Esophagus muscularis mucosa (tissue), 4 donors: ENCODE measurements at regions not wholly inside any gene's neighbourhood (a gene's known extent, or its start where the extent isn't known, plus 50 kb on each side); places are given as distances from the start of the nearest gene placed in this dataset.

ENCODE experiments used
- DNase-seq: peaks from one replicate; pipeline ENCODE4 v3.0.0-alpha.2; 2017; ENCODE audit errors: extremely low spot score
- H3K27ac ChIP-seq, 4 donors: fragments of 200-600 bp; sonication (generic); replicated peaks in 1 of 4; 1 replicate in 3 of 4; 2 replicates in 1 of 4; pipeline ENCODE4 v1.5.1; 2016 to 2019; ENCODE audit warnings: mild to moderate bottlenecking in 1 of 4
- H3K27me3 ChIP-seq, 4 donors: fragments of 200-600 bp; sonication (generic); one replicate each; pipeline versions ENCODE4 v1.5.1 to v1.6.0; 2016 to 2019
- H3K36me3 ChIP-seq, 4 donors: fragments of 200-600 bp; sonication (generic); one replicate each; pipeline ENCODE4 v1.5.1; 2016 to 2019
- H3K4me1 ChIP-seq, 4 donors: fragments of 200-600 bp; sonication (generic); one replicate each; pipeline ENCODE4 v1.5.1; 2016 to 2019
- H3K4me3 ChIP-seq, 4 donors: fragments of 200-600 bp; sonication (generic); 1 replicate in 2 of 4; 2 replicates in 2 of 4; pipeline ENCODE4 v1.5.1; 2016 to 2019; ENCODE audit warnings: mild to moderate bottlenecking in 4 of 4, moderate library complexity in 1 of 4
- H3K9me3 ChIP-seq, 4 donors: fragments of 200-600 bp; sonication (generic); 1 replicate in 3 of 4; 2 replicates in 1 of 4; pipeline ENCODE4 v1.5.1; 2016 to 2019
- CTCF ChIP-seq, 3 experiments: fragments of 200-600 bp in 2 of 3; fragments of 450-650 bp in 1 of 3; sonication (generic) in 2 of 3; IDR thresholded peaks; one replicate each; pipeline ENCODE4 v1.5.1; 2017 to 2019; ENCODE audit warnings: antibody characterized with exemption in 3 of 3, mild to moderate bottlenecking in 2 of 3, moderate library complexity in 1 of 3
- EP300 ChIP-seq: sonication (generic); formaldehyde crosslinking; IDR thresholded peaks from one replicate; pipeline ENCODE4 v1.6.1; 2017; ENCODE audit warnings: antibody characterized with exemption
- POLR2A ChIP-seq: fragments of 450-650 bp; IDR thresholded peaks from one replicate; pipeline ENCODE4 v1.6.1; 2017; ENCODE audit warnings: antibody characterized with exemption, moderate library complexity, mild to moderate bottlenecking, low read depth
- POLR2AphosphoS5 ChIP-seq, 2 donors: sonication (generic); formaldehyde crosslinking; IDR thresholded peaks; one replicate each; pipeline ENCODE4 v1.6.1; 2017; ENCODE audit warnings: antibody characterized with exemption in 2 of 2
- WGBS: methylation state at CpG from one replicate; pipeline ENCODE4 v1.1.5; 2018; 5-methylcytosine and 5-hydroxymethylcytosine counted together
- intact Hi-C: fragments of 100-400 bp; cut with DNase I; formaldehyde crosslinking; loops from one replicate; pipeline ENCODE4 v1.15.1; 2023

- DNase-seq, result no peak
- peaks cover 0 to 6% (median 2%) of the 10 kb centered on the region in 4 donors for H3K4me1 ChIP-seq
- TF ChIP-seq POLR2AphosphoS5 (IDR thresholded peaks at IDR 0.05) (no peak), CTCF (IDR thresholded peaks at IDR 0.05) (no peak), POLR2A (no peak), EP300 (no peak)
Measured at GRCh38 chr2:19769513-19769912, 132.3 kb downstream of the TTC32 start.

GRCh38 chr2:19767899-19768298 lies 133.9 kb downstream of the TTC32 start:
- no peak for TF ChIP-seq POLR2AphosphoS5 (IDR thresholded peaks at IDR 0.05)
- TF ChIP-seq CTCF (IDR thresholded peaks at IDR 0.05), result no peak
- no peak for TF ChIP-seq POLR2A
- no peak for TF ChIP-seq EP300

More at GRCh38 chr2:19769513-19769912, 132.3 kb downstream of the TTC32 start:
- H3K9me3 ChIP-seq, result peaks cover 0 to 3% (median 0%) of the 10 kb centered on the region in 4 donors
- no peak overlapping the region for H3K27ac ChIP-seq
- intact Hi-C loops, result no loop called here
- no peaks in the 10 kb centered on the region for H3K36me3 ChIP-seq
- H3K27me3 ChIP-seq, result no peaks in the 10 kb centered on the region
- H3K4me3 ChIP-seq, result no peak overlapping the region

GRCh38 chr2:19764998-19765397 lies 136.8 kb downstream of the TTC32 start:
- Histone ChIP-seq H3K4me1 (peaks cover 0 to 27% (median 19%) of the 10 kb centered on the region in 4 donors), H3K27me3 (no peaks in the 10 kb centered on the region), H3K27ac (no peak overlapping the region), H3K4me3 (no peak overlapping the region), H3K36me3 (no peaks in the 10 kb centered on the region), H3K9me3 (peaks cover 0 to 3% (median 0%) of the 10 kb centered on the region in 4 donors)
- DNase-seq, result no peak
- intact Hi-C loops, result no loop called here
- WGBS, result 84% methylated on average over 6 of the region's 6 CpGs
- TF ChIP-seq EP300 (no peak), CTCF (IDR thresholded peaks at IDR 0.05) (no peak), POLR2AphosphoS5 (IDR thresholded peaks at IDR 0.05) (no peak), POLR2A (no peak)

More at GRCh38 chr2:19767899-19768298, 133.9 kb downstream of the TTC32 start:
- H3K27ac ChIP-seq, result no peak overlapping the region
- H3K36me3 ChIP-seq, result no peaks in the 10 kb centered on the region
- peaks cover 0 to 12% (median 6%) of the 10 kb centered on the region in 4 donors for H3K4me1 ChIP-seq
- no peak overlapping the region for H3K4me3 ChIP-seq
- peaks cover 0 to 3% (median 0%) of the 10 kb centered on the region in 4 donors for H3K9me3 ChIP-seq
- intact Hi-C loops, result no loop called here
- H3K27me3 ChIP-seq, result no peaks in the 10 kb centered on the region
- DNase-seq, result no peak
- WGBS, result 50% methylated on average over 1 of the region's 1 CpG

DNA sequence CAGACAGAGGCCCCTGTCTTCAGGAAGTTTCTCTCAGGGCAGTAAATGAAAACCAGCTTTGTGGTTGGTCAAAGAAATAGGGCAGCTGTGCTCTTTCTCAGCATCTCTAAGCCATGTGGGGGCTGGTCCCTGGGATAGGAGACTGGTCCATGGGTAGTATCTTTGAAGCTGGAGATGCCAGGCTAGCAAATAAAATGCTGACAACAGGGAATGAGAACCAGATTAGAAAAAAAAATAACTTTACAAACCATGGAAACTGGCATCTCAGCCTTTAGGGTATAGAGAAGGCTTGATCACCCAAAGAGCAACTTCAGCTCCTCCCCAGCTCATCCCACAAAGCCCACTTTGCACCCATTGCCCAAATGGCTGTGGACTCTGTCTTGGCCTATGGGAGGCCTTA lies 138.1 kb downstream of the TTC32 start:
- H3K36me3 ChIP-seq, result no peaks in the 10 kb centered on the region
- H3K4me1 ChIP-seq, result peaks cover 0 to 34% (median 26%) of the 10 kb centered on the region in 4 donors
- H3K4me3 ChIP-seq, result no peak overlapping the region
- no peaks in the 10 kb centered on the region for H3K27me3 ChIP-seq
- H3K9me3 ChIP-seq, result peaks cover 0 to 3% (median 0%) of the 10 kb centered on the region in 4 donors
- intact Hi-C loops, result no loop called here
- no peak for DNase-seq
- TF ChIP-seq CTCF (IDR thresholded peaks at IDR 0.05) (no peak), POLR2A (no peak), EP300 (no peak), POLR2AphosphoS5 (IDR thresholded peaks at IDR 0.05) (no peak)
- H3K27ac ChIP-seq, result no peak overlapping the region

DNA sequence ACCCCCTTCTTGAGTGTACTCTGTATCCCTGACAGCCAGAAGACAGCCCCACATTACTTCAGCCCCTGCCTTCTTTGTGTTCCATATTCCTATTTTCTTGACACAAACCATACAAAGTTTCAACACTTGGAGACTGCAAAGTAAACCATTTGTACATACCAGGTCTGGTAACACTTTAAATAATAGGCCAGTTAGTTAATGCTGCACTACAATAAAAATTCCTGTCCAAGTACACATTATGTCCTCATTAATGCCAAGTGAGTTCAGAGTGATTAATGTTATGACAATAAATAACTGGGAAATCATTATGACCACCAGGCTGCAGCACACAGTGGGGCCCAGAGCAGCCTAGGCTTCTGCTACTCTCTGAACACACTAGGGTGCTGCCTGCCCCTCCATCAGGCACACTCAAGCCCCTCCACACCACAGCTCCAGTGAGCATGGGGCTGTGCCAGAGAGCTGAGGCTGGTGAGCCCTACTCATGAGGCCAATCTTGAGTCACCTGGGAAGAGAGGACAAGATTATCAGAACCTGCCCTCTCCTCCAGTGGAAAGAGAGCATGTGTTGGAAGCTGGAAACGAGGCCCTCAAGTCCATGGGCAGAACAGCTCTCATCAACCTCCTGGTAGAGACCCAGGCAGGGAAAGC lies 138.7 kb downstream of the TTC32 start:
- H3K4me3 ChIP-seq, result no peak overlapping the region
- H3K27ac ChIP-seq, result peak overlapping the region; percentile 21 to 44 (median 27)
- intact Hi-C loops, result no loop called here
- no peak for DNase-seq
- H3K9me3 ChIP-seq, result peaks cover 0 to 3% (median 0%) of the 10 kb centered on the region in 4 donors
- no peaks in the 10 kb centered on the region for H3K36me3 ChIP-seq
- 88% methylated on average over 1 of the region's 1 CpG for WGBS
- no peak for TF ChIP-seq POLR2AphosphoS5 (IDR thresholded peaks at IDR 0.05)
- TF ChIP-seq EP300, result no peak
- TF ChIP-seq POLR2A, result no peak
- TF ChIP-seq CTCF (IDR thresholded peaks at IDR 0.05), result no peak
- peaks cover 0 to 41% (median 33%) of the 10 kb centered on the region in 4 donors for H3K4me1 ChIP-seq
- H3K27me3 ChIP-seq, result no peaks in the 10 kb centered on the region
